CD14-positive monocyte (primary cell): ENCODE measurements at regions not wholly inside any gene's neighbourhood (a gene's known extent, or its start where the extent isn't known, plus 50 kb on each side); places are given as distances from the start of the nearest gene placed in this dataset.

Experiments used
- DNase-seq, 3 donors: peaks; one replicate each; pipeline ENCODE4 v3.0.0-alpha.2; 2011 to 2022
- H2AFZ ChIP-seq: 2 replicates; pipeline ENCODE4 v1.6.0; 2012; ENCODE audit warnings: mild to moderate bottlenecking, low read depth, low read length, inconsistent platforms; ENCODE audit not compliant: insufficient read depth, poor library complexity, severe bottlenecking
- H3K27ac ChIP-seq, 2 donors: 1 replicate in 1 of 2; 2 replicates in 1 of 2; pipeline ENCODE4 v1.5.1; 2012 to 2013; ENCODE audit warnings: low read length in 2 of 2, control low read depth in 1 of 2, inconsistent platforms in 1 of 2, low read depth in 1 of 2, mild to moderate bottlenecking in 1 of 2
- H3K27me3 ChIP-seq, 2 donors: one replicate each; pipeline versions ENCODE4 v1.6.0 to v1.6.1; 2011 to 2013; ENCODE audit warnings: low read length in 2 of 2; ENCODE audit not compliant: control insufficient read depth in 2 of 2, insufficient read depth in 2 of 2
- H3K36me3 ChIP-seq, 2 donors: replicated peaks in 1 of 2; 1 replicate in 1 of 2; 2 replicates in 1 of 2; pipeline versions ENCODE4 v1.5.1 to v1.6.1; 2012 to 2013; ENCODE audit warnings: low read length in 2 of 2, control low read depth in 1 of 2, inconsistent platforms in 1 of 2, mild to moderate bottlenecking in 1 of 2; ENCODE audit not compliant: insufficient read depth in 2 of 2, control insufficient read depth in 1 of 2
- H3K4me1 ChIP-seq, 2 donors: 1 replicate in 1 of 2; 2 replicates in 1 of 2; pipeline versions ENCODE4 v1.5.1 to v1.6.1; 2012 to 2013; ENCODE audit warnings: low read length in 2 of 2, control low read depth in 1 of 2, inconsistent platforms in 1 of 2, mild to moderate bottlenecking in 1 of 2, moderate library complexity in 1 of 2; ENCODE audit not compliant: insufficient read depth in 2 of 2, control insufficient read depth in 1 of 2
- H3K4me2 ChIP-seq: replicated peaks from 2 replicates; pipeline ENCODE3; 2012; ENCODE audit warnings: low read length, moderate library complexity, mild to moderate bottlenecking; ENCODE audit not compliant: poor library complexity, severe bottlenecking; ENCODE audit errors: extremely low read depth
- H3K4me3 ChIP-seq, 3 experiments: fragments of 200-600 bp in 1 of 3; sonication (generic) in 1 of 3; replicated peaks in 1 of 3; 1 replicate in 2 of 3; 2 replicates in 1 of 3; pipeline ENCODE4 v1.5.1; 2011 to 2013; ENCODE audit warnings: low read length in 3 of 3, mild to moderate bottlenecking in 3 of 3, control low read depth in 2 of 3, low read depth in 2 of 3, inconsistent platforms in 1 of 3, moderate library complexity in 1 of 3
- H3K79me2 ChIP-seq: 2 replicates; pipeline ENCODE4 v1.6.0; 2012; ENCODE audit warnings: mild to moderate bottlenecking, control low read depth, inconsistent platforms, low read length, moderate library complexity; ENCODE audit not compliant: insufficient read depth
- H3K9ac ChIP-seq: 2 replicates; pipeline ENCODE4 v1.6.0; 2017; ENCODE audit warnings: low read length, mild to moderate bottlenecking; ENCODE audit not compliant: insufficient read depth, poor library complexity, severe bottlenecking
- H3K9me3 ChIP-seq, 2 donors: replicated peaks in 1 of 2; 1 replicate in 1 of 2; 2 replicates in 1 of 2; pipeline versions ENCODE4 v1.5.1 to v1.6.1; 2012 to 2013; ENCODE audit warnings: low read length in 2 of 2, control low read depth in 1 of 2; ENCODE audit not compliant: control insufficient read depth in 1 of 2, insufficient read depth in 1 of 2
- H4K20me1 ChIP-seq: 2 replicates; pipeline ENCODE4 v1.6.0; 2012; ENCODE audit warnings: mild to moderate bottlenecking, low read length, control low read depth, moderate library complexity; ENCODE audit not compliant: insufficient read depth
- H3K27ac Mint-ChIP-seq, 7 donors: one replicate each; pipeline ENCODE4 v1.8.0; 2020; ENCODE audit warnings: mild to moderate bottlenecking in 7 of 7, mixed read lengths in 7 of 7, moderate library complexity in 6 of 7, inconsistent platforms in 2 of 7
- H3K27me3 Mint-ChIP-seq, 3 donors: one replicate each; pipeline ENCODE4 v1.8.0; 2021 to 2022; ENCODE audit warnings: low read depth in 3 of 3, mild to moderate bottlenecking in 3 of 3, mixed read lengths in 3 of 3, moderate library complexity in 3 of 3, inconsistent platforms in 1 of 3
- H3K36me3 Mint-ChIP-seq, 2 donors: one replicate each; pipeline ENCODE4 v1.8.0; 2020; ENCODE audit warnings: mixed read lengths in 2 of 2, inconsistent platforms in 1 of 2, mild to moderate bottlenecking in 1 of 2
- H3K4me1 Mint-ChIP-seq: one replicate; pipeline ENCODE4 v1.8.0; 2020; ENCODE audit warnings: mild to moderate bottlenecking, mixed read lengths
- H3K4me3 Mint-ChIP-seq, 2 donors: one replicate each; pipeline ENCODE4 v1.8.0; 2020; ENCODE audit warnings: mild to moderate bottlenecking in 2 of 2, mixed read lengths in 2 of 2, moderate library complexity in 1 of 2
- H3K9me3 Mint-ChIP-seq, 7 donors: one replicate each; pipeline ENCODE4 v1.8.0; 2020 to 2022; ENCODE audit warnings: mixed read lengths in 7 of 7, mild to moderate bottlenecking in 6 of 7, moderate library complexity in 6 of 7, inconsistent platforms in 2 of 7
- CTCF ChIP-seq: fragments of 200-600 bp; IDR thresholded peaks from one replicate; pipeline ENCODE4 v1.8.0; 2022; ENCODE audit warnings: antibody characterized with exemption, mild to moderate bottlenecking
- WGBS: methylation state at CpG from one replicate; pipeline ENCODE4 v1.1.5; 2013; ENCODE audit warnings: missing lambda C conversion rate; ENCODE audit not compliant: insufficient coverage; 5-methylcytosine and 5-hydroxymethylcytosine counted together
- intact Hi-C, 2 donors: fragments of 100-400 bp; cut with micrococcal nuclease; formaldehyde crosslinking; loops; one replicate each; pipeline versions ENCODE4 v1.15.0 to v1.15.1; 2023

GRCh38 chr5:102599289-102599688, 100.5 kb upstream of the SLCO6A1 start:
- peaks cover 0 to under 1% of the 10 kb centered on the region in 2 donors for H3K9me3 ChIP-seq

GRCh38 chr5:102600964-102601363, 102.2 kb upstream of the SLCO6A1 start:
- DNase-seq, result no peak
- WGBS, result no CpG with 5 or more reads among the region's 3 CpGs

More at GRCh38 chr5:102599289-102599688, 100.5 kb upstream of the SLCO6A1 start:
- WGBS, result no CpG with 5 or more reads among the region's 2 CpGs
- Histone ChIP-seq H3K79me2 (no peaks in the 10 kb centered on the region), H3K36me3 (no peaks in the 10 kb centered on the region), H3K4me1 (peaks cover 0 to 6% of the 10 kb centered on the region in 2 donors), H2AFZ (no peak overlapping the region), H3K4me3 (no peak overlapping the region), H3K9ac (no peak overlapping the region), H3K27ac (no peak overlapping the region), H4K20me1 (no peaks in the 10 kb centered on the region), H3K4me2 (no peak overlapping the region), H3K27me3 (no peaks in the 10 kb centered on the region)
- H3K36me3 Mint-ChIP-seq, result no peaks in the 10 kb centered on the region
- H3K4me3 Mint-ChIP-seq, result no peak overlapping the region
- H3K27me3 Mint-ChIP-seq, result peaks cover 0 to 2% (median 1%) of the 10 kb centered on the region in 3 donors
- no peak overlapping the region for H3K27ac Mint-ChIP-seq
- no peak for DNase-seq
- intact Hi-C loops, result no loop called here
- TF ChIP-seq CTCF, result no peak
- H3K9me3 Mint-ChIP-seq, result peaks cover 0 to 2% (median 0%) of the 10 kb centered on the region in 7 donors
- peaks cover 5% of the 10 kb centered on the region for H3K4me1 Mint-ChIP-seq

More at GRCh38 chr5:102600964-102601363, 102.2 kb upstream of the SLCO6A1 start:
- Histone ChIP-seq H3K4me3 (no peak overlapping the region), H3K27ac (no peak overlapping the region), H2AFZ (no peak overlapping the region), H3K27me3 (no peaks in the 10 kb centered on the region), H3K36me3 (no peaks in the 10 kb centered on the region), H3K4me2 (no peak overlapping the region), H3K4me1 (peaks cover 0 to 6% of the 10 kb centered on the region in 2 donors), H3K9me3 (no peaks in the 10 kb centered on the region), H3K79me2 (no peaks in the 10 kb centered on the region), H3K9ac (no peak overlapping the region), H4K20me1 (no peaks in the 10 kb centered on the region)
- H3K4me3 Mint-ChIP-seq, result no peak overlapping the region
- TF ChIP-seq CTCF, result no peak
- no peak overlapping the region for H3K27ac Mint-ChIP-seq
- peaks cover 5% of the 10 kb centered on the region for H3K4me1 Mint-ChIP-seq
- H3K27me3 Mint-ChIP-seq, result peaks cover 0 to 2% (median 1%) of the 10 kb centered on the region in 3 donors
- peaks cover 0 to 2% (median 0%) of the 10 kb centered on the region in 7 donors for H3K9me3 Mint-ChIP-seq
- H3K36me3 Mint-ChIP-seq, result no peaks in the 10 kb centered on the region
- intact Hi-C loops, result no loop called here
